Common myeloid progenitor, CD34-positive (primary cell): ENCODE measurements at regions not wholly inside any gene's neighbourhood (a gene's known extent, or its start where the extent isn't known, plus 50 kb on each side); places are given as distances from the start of the nearest gene placed in this dataset.
"Not testable (repeated sequence)": the region's sequence is repeated elsewhere in the genome, so short reads cannot be mapped to it uniquely, and the experiment has no call there.

Experiments
- CTCF ChIA-PET: fragments of 350-600 bp; sonication (Branson Sonifier 250); formaldehyde crosslinking; loops from one replicate; lab custom pipeline; 2021; ENCODE audit warnings: antibody characterized with exemption; lab: Charles Lee
- POLR2A ChIA-PET: fragments of 350-600 bp; sonication (Branson Sonifier 250); formaldehyde crosslinking; loops from one replicate; lab custom pipeline; 2021; ENCODE audit warnings: antibody characterized with exemption; lab: Charles Lee
- DNase-seq, 3 donors: peaks; one replicate each; pipeline versions ENCODE4 v3.0.0 to v3.0.0-alpha.2; 2013
- H3K27ac ChIP-seq, 2 experiments: 1 replicate in 1 of 2; 2 replicates in 1 of 2; pipeline ENCODE4 v1.7.0; 2013; ENCODE audit warnings: inconsistent platforms in 2 of 2, low read length in 2 of 2, mild to moderate bottlenecking in 2 of 2, low read depth in 1 of 2, moderate library complexity in 1 of 2; ENCODE audit not compliant: severe bottlenecking in 2 of 2, insufficient read depth in 1 of 2, poor library complexity in 1 of 2
- H3K27me3 ChIP-seq, 5 experiments: replicated peaks in 2 of 5; 1 replicate in 3 of 5; 2 replicates in 2 of 5; pipeline versions ENCODE4 v1.6.1 to v1.7.0; 2013; ENCODE audit warnings: low read length in 4 of 5, mild to moderate bottlenecking in 2 of 5, moderate library complexity in 2 of 5, inconsistent platforms in 1 of 5; ENCODE audit not compliant: insufficient read depth in 5 of 5, control insufficient read depth in 4 of 5
- H3K36me3 ChIP-seq, 4 experiments: 1 replicate in 2 of 4; 2 replicates in 2 of 4; pipeline versions ENCODE4 v1.6.1 to v1.7.0; 2013; ENCODE audit warnings: low read length in 3 of 4, control low read depth in 1 of 4, mild to moderate bottlenecking in 1 of 4; ENCODE audit not compliant: control insufficient read depth in 4 of 4, insufficient read depth in 4 of 4
- H3K4me1 ChIP-seq, 4 experiments: 1 replicate in 3 of 4; 2 replicates in 1 of 4; pipeline versions ENCODE4 v1.6.1 to v1.7.1; 2013; ENCODE audit warnings: low read length in 3 of 4, mild to moderate bottlenecking in 3 of 4, control low read depth in 1 of 4, inconsistent platforms in 1 of 4, moderate library complexity in 1 of 4; ENCODE audit not compliant: control insufficient read depth in 4 of 4, insufficient read depth in 4 of 4; ENCODE audit errors: control extremely low read depth in 1 of 4
- H3K4me3 ChIP-seq, 7 experiments: 1 replicate in 4 of 7; 2 replicates in 3 of 7; pipeline versions ENCODE4 v1.5.1 to v1.7.0; 2013; ENCODE audit warnings: mild to moderate bottlenecking in 7 of 7, low read length in 6 of 7, moderate library complexity in 6 of 7, inconsistent platforms in 2 of 7, low read depth in 2 of 7, control low read depth in 1 of 7; ENCODE audit not compliant: insufficient read depth in 4 of 7, control insufficient read depth in 1 of 7; ENCODE audit errors: extremely low read depth in 1 of 7
- H3K9me3 ChIP-seq, 5 experiments: 1 replicate in 4 of 5; 2 replicates in 1 of 5; pipeline versions ENCODE4 v1.6.1 to v1.7.1; 2013; ENCODE audit warnings: low read length in 4 of 5, mild to moderate bottlenecking in 2 of 5, inconsistent platforms in 1 of 5, low read depth in 1 of 5, moderate library complexity in 1 of 5; ENCODE audit not compliant: control insufficient read depth in 4 of 5, insufficient read depth in 2 of 5; ENCODE audit errors: control extremely low read depth in 1 of 5
- WGBS: methylation state at CpG from one replicate; pipeline ENCODE4 v1.1.5; 2013; ENCODE audit not compliant: insufficient coverage; 5-methylcytosine and 5-hydroxymethylcytosine counted together

GRCh38 chr21:7774219-7774618 is 2747.2 kb upstream of the TPTE start:
- POLR2A ChIA-PET, H3K27ac ChIP-seq, DNase-seq, H3K27me3 ChIP-seq, H3K36me3 ChIP-seq, CTCF ChIA-PET, H3K9me3 ChIP-seq, H3K4me3 ChIP-seq, H3K4me1 ChIP-seq: not testable (repeated sequence)
- no CpG with 5 or more reads among the region's 5 CpGs for WGBS

DNA sequence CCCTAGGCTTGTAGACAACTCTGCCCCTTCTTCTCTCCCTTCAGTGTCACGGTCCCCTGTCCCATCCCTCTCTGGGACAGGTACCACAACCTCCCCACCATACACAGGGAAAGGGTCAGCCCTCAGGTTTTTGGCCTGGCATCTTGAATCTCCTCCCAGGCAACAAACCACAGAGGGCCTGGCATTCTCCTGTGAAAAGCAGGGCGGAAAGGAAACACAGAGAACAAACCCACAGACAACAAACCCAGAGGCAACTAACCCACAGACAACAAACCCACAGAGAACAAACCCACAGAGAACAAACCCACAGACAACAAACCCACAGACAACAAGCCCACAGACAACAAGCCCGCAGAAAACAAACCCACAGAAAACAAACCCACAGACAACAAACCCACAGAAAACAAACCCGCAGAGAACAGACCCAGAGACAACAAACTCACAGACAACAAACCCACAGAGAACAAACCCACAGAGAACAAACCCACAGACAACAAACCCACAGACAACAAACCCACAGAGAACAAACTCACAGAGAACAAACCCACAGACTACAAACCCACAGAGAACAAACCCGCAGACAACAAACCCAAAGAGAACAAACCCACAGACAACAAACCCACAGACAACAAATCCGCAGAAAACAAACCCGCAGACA is 2745.9 kb upstream of the TPTE start:
- H3K4me3 ChIP-seq, POLR2A ChIA-PET, H3K36me3 ChIP-seq, H3K27me3 ChIP-seq, H3K9me3 ChIP-seq, CTCF ChIA-PET, H3K4me1 ChIP-seq, H3K27ac ChIP-seq: not testable (repeated sequence)
- 57% methylated on average over 1 of the region's 7 CpGs for WGBS
- peak in 2 of 3 donors; percentile 10 for DNase-seq

DNA sequence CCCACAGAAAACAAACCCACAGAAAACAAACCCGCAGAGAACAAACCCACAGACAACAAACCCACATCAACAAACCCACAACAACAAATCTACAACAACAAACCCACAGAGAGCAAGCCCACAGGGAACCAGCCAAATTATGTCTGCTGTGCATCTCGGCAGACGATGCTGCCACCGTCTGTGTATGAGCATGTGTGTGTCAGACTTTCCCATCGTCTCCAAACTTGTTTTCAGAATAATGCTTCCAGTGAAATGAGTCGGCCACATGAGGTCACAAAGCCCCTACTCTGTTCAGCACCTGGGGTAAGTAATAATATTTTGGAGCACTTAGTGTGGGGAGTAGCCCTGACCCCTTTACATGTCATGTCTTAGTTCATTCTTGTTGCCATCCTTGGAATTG is 2745.3 kb upstream of the TPTE start:
- H3K36me3 ChIP-seq, H3K27ac ChIP-seq, H3K4me1 ChIP-seq, H3K9me3 ChIP-seq, CTCF ChIA-PET, H3K4me3 ChIP-seq, POLR2A ChIA-PET, DNase-seq, H3K27me3 ChIP-seq: not testable (repeated sequence)
- no CpG with 5 or more reads among the region's 6 CpGs for WGBS

DNA sequence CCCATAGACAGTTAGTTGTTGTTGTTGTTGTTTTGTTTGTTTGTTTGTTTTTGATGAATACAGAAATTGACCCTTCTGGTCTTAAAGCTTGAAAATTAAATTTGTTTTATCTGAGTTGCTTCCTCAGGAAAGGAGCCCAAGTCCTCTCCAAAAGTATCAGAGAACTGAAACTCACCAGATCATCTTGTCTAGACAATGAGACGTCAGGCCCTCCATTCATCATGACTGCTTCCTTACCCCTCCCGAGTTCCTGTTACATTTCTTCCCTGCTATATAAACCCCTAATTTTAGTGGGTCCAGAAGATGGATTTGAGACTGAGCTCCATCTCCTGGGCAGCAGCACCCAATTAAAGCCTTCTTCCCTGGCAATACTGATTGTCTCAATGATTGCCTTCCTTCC is 2744.8 kb upstream of the TPTE start:
- not testable (repeated sequence) for DNase-seq

GRCh38 chr21:7777289-7777688 is 2744.1 kb upstream of the TPTE start:
- H3K27ac ChIP-seq, CTCF ChIA-PET: not testable (repeated sequence)

More for the DNA sequence above, 2744.8 kb upstream of the TPTE start:
- POLR2A ChIA-PET, H3K27me3 ChIP-seq, H3K4me1 ChIP-seq, H3K4me3 ChIP-seq, H3K9me3 ChIP-seq, H3K27ac ChIP-seq, CTCF ChIA-PET, H3K36me3 ChIP-seq: not testable (repeated sequence)
- WGBS = no CpG with 5 or more reads among the region's 2 CpGs

DNA sequence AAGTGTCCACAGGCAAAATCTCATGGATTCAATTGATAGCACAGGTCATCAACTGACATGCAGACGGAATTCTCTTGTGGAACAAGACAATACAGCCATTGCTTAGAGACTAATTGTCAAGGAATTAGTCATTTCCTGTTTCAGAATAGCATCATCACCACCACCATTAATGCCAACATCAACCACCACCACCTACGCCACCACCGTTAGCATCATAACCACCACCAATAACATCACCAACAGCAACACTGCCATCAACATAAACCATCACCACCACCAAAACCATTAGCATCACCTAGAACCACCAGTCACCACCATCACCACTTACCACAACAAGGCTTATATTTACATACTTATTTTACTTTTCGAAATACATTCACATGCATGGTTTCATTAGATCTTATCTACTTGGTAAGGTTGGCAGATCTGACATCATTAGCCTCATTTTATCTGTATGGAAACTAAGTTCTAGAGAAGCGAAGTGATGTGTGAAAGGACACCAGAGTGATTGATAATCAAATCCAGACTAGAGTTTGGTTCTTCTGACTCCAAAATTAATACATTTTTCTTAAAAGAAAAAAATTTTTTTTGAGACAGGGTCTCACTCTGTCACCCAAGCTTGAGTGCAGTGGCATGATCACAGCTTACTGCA is 2733.8 kb upstream of the TPTE start:
- H3K36me3 ChIP-seq, H3K4me1 ChIP-seq, CTCF ChIA-PET, H3K9me3 ChIP-seq, H3K27ac ChIP-seq, DNase-seq, H3K4me3 ChIP-seq, POLR2A ChIA-PET, H3K27me3 ChIP-seq: not testable (repeated sequence)
- no CpG with 5 or more reads among the region's 5 CpGs for WGBS

More at GRCh38 chr21:7777289-7777688, 2744.1 kb upstream of the TPTE start:
- DNase-seq, H3K9me3 ChIP-seq, H3K27me3 ChIP-seq, H3K36me3 ChIP-seq, H3K4me3 ChIP-seq, H3K4me1 ChIP-seq, POLR2A ChIA-PET: not testable (repeated sequence)
- WGBS = no CpG with 5 or more reads among the region's 11 CpGs

DNA sequence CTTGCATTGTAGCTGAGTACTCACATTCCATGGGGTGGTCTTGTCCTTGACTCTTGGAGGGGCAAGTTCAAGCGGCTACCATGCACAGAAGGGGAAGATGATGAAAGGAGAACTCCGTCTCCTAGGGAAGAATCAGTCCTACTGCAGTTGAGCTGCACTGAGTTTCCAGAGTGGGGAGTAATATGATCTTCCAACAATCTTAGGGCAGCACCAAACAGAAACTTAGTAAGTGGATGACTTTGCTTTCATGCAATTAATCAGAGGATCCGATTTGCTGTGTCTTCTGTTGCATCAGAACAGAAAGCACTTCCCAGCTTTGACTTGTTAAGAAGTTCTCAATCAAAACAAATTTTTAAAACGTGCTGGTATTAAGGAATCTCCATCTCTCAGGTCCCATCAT is 2727.6 kb upstream of the TPTE start:
- H3K4me1 ChIP-seq, H3K27me3 ChIP-seq, POLR2A ChIA-PET, H3K9me3 ChIP-seq, CTCF ChIA-PET, H3K36me3 ChIP-seq, H3K27ac ChIP-seq, DNase-seq, H3K4me3 ChIP-seq: not testable (repeated sequence)
- no CpG with 5 or more reads among the region's 4 CpGs for WGBS
